GM19467 (cell line): ENCODE measurements at regions not wholly inside any gene's neighbourhood (a gene's known extent, or its start where the extent isn't known, plus 50 kb on each side); places are given as distances from the start of the nearest gene placed in this dataset.

ENCODE experiments used
- ATAC-seq: cut with Tn5 transposase; IDR thresholded peaks from one replicate; pipeline ENCODE4 v1.9.1; 2021; ENCODE audit warnings: mild to moderate bottlenecking, moderate library complexity; ENCODE audit not compliant: unreplicated experiment

- ATAC-seq: no peak
Observed at GRCh38 chr1:82923931-82924330, 1075.0 kb downstream of the TTLL7 start.

GRCh38 chr1:82921759-82922158 is 1077.2 kb downstream of the TTLL7 start:
- ATAC-seq: no peak

GRCh38 chr1:82920418-82921248 is 1078.3 kb downstream of the TTLL7 start:
- no peak for ATAC-seq

GRCh38 chr1:82919837-82920236 is 1079.1 kb downstream of the TTLL7 start:
- ATAC-seq: no peak

GRCh38 chr1:82907313-82907712 is 1091.6 kb downstream of the TTLL7 start:
- no peak for ATAC-seq

- ATAC-seq: no peak
Observed at GRCh38 chr1:82903626-82904025, 1095.3 kb downstream of the TTLL7 start.

- ATAC-seq: no peak
Observed at GRCh38 chr1:82901561-82901960, 1097.4 kb downstream of the TTLL7 start.

GRCh38 chr1:82901118-82901517 is 1097.8 kb downstream of the TTLL7 start:
- no peak for ATAC-seq

GRCh38 chr1:82899017-82899416 is 1098.3 kb downstream of the ADGRL2 start:
- no peak for ATAC-seq

- no peak for ATAC-seq
Observed at GRCh38 chr1:82897549-82897948, 1096.8 kb downstream of the ADGRL2 start.

GRCh38 chr1:82896036-82896435 is 1095.3 kb downstream of the ADGRL2 start:
- no peak for ATAC-seq

- ATAC-seq: no peak
Observed at GRCh38 chr1:82894635-82895034, 1093.9 kb downstream of the ADGRL2 start.

- ATAC-seq: no peak
Observed at GRCh38 chr1:82893712-82894470, 1093.2 kb downstream of the ADGRL2 start.

- ATAC-seq: no peak
Observed at GRCh38 chr1:82880506-82880905, 1079.8 kb downstream of the ADGRL2 start.

- no peak for ATAC-seq
Observed at GRCh38 chr1:82879701-82880305, 1079.1 kb downstream of the ADGRL2 start.

- no peak for ATAC-seq
Observed at GRCh38 chr1:82875170-82875569, 1074.4 kb downstream of the ADGRL2 start.

- ATAC-seq: no peak
Observed at GRCh38 chr1:82874041-82874440, 1073.3 kb downstream of the ADGRL2 start.

GRCh38 chr1:82870332-82870731 is 1069.6 kb downstream of the ADGRL2 start:
- ATAC-seq: no peak

- no peak for ATAC-seq
Observed at GRCh38 chr1:82867781-82868180, 1067.0 kb downstream of the ADGRL2 start.

GRCh38 chr1:82861749-82862148 is 1061.0 kb downstream of the ADGRL2 start:
- no peak for ATAC-seq

- ATAC-seq: no peak
Observed at GRCh38 chr1:82858031-82858430, 1057.3 kb downstream of the ADGRL2 start.

- ATAC-seq: no peak
Observed at GRCh38 chr1:82849460-82849859, 1048.7 kb downstream of the ADGRL2 start.
